Suprapubic skin (tissue), 4 donors: ENCODE measurements at regions not wholly inside any gene's neighbourhood (a gene's known extent, or its start where the extent isn't known, plus 50 kb on each side); places are given as distances from the start of the nearest gene placed in this dataset.
"Not testable (repeated sequence)": the region's sequence is repeated elsewhere in the genome, so short reads cannot be mapped to it uniquely, and the experiment has no call there.

Experiments used
- DNase-seq, 2 donors: peaks; one replicate each; pipeline ENCODE4 v3.0.0-alpha.2; 2019; ENCODE audit warnings: low spot score in 2 of 2
- H3K27ac ChIP-seq: fragments of 200-600 bp; sonication (generic); one replicate; pipeline ENCODE4 v1.5.1; 2019
- H3K27me3 ChIP-seq: fragments of 200-600 bp; sonication (generic); one replicate; pipeline ENCODE4 v1.5.1; 2019
- H3K36me3 ChIP-seq: fragments of 200-600 bp; sonication (generic); one replicate; pipeline ENCODE4 v1.5.1; 2019
- H3K4me1 ChIP-seq: fragments of 200-600 bp; sonication (generic); one replicate; pipeline ENCODE4 v1.5.1; 2019
- H3K4me3 ChIP-seq: fragments of 200-600 bp; sonication (generic); one replicate; pipeline ENCODE4 v1.5.1; 2019; ENCODE audit warnings: mild to moderate bottlenecking
- H3K9me3 ChIP-seq: fragments of 200-600 bp; sonication (generic); one replicate; pipeline ENCODE4 v1.5.1; 2019
- CTCF ChIP-seq, 2 donors: fragments of 200-600 bp in 1 of 2; fragments of 450-650 bp in 1 of 2; sonication (generic) in 1 of 2; IDR thresholded peaks; one replicate each; pipeline ENCODE4 v1.5.1; 2016 to 2019; ENCODE audit warnings: antibody characterized with exemption in 2 of 2, mild to moderate bottlenecking in 1 of 2, moderate library complexity in 1 of 2
- EP300 ChIP-seq: sonication (generic); formaldehyde crosslinking; IDR thresholded peaks from one replicate; pipeline ENCODE4 v1.6.1; 2017; ENCODE audit warnings: antibody characterized with exemption
- POLR2A ChIP-seq, 2 donors: fragments of 450-650 bp; IDR thresholded peaks; one replicate each; pipeline ENCODE4 v1.6.1; 2017; ENCODE audit warnings: antibody characterized with exemption in 2 of 2, mild to moderate bottlenecking in 2 of 2, moderate library complexity in 2 of 2
- POLR2AphosphoS5 ChIP-seq, 3 donors: sonication (generic); formaldehyde crosslinking; IDR thresholded peaks; one replicate each; pipeline ENCODE4 v1.6.1; 2017; ENCODE audit warnings: antibody characterized with exemption in 3 of 3
- WGBS: methylation state at CpG from one replicate; pipeline ENCODE4 v1.1.5; 2018; 5-methylcytosine and 5-hydroxymethylcytosine counted together

GRCh38 chr13:22893204-22893603 is 287.6 kb upstream of the SGCG start:
- no peak for DNase-seq
- Histone ChIP-seq H3K36me3 (no peaks in the 10 kb centered on the region), H3K27ac (no peak overlapping the region), H3K27me3 (no peaks in the 10 kb centered on the region), H3K4me3 (no peak overlapping the region), H3K9me3 (no peaks in the 10 kb centered on the region), H3K4me1 (no peaks in the 10 kb centered on the region)
- 50% methylated on average over 4 of the region's 4 CpGs for whole genome bisulfite sequencing
- TF ChIP-seq EP300 (no peak), CTCF (IDR thresholded peaks at IDR 0.05) (no peak), POLR2A (IDR thresholded peaks at IDR 0.05) (no peak), POLR2AphosphoS5 (IDR thresholded peaks at IDR 0.05) (no peak)

- 36% methylated on average over 2 of the region's 2 CpGs for WGBS
- no peak for DNase-seq
- no peaks in the 10 kb centered on the region for H3K9me3 ChIP-seq
- no peaks in the 10 kb centered on the region for H3K4me1 ChIP-seq
- H3K27ac ChIP-seq = no peak overlapping the region
- H3K27me3 ChIP-seq = no peaks in the 10 kb centered on the region
- H3K36me3 ChIP-seq = no peaks in the 10 kb centered on the region
- H3K4me3 ChIP-seq = no peak overlapping the region
- TF ChIP-seq POLR2AphosphoS5 (IDR thresholded peaks at IDR 0.05) (no peak), POLR2A (IDR thresholded peaks at IDR 0.05) (no peak), CTCF (IDR thresholded peaks at IDR 0.05) (no peak), EP300 (no peak)
Measured at GRCh38 chr13:22893777-22894176, 287.0 kb upstream of the SGCG start.

- no peak overlapping the region for H3K27ac ChIP-seq
- H3K27me3 ChIP-seq = no peaks in the 10 kb centered on the region
- 91% methylated on average over 39 of the region's 39 CpGs for WGBS
- TF ChIP-seq POLR2AphosphoS5 (IDR thresholded peaks at IDR 0.05) (no peak), CTCF (IDR thresholded peaks at IDR 0.05) (no peak), EP300 (no peak), POLR2A (IDR thresholded peaks at IDR 0.05) (no peak)
- no peaks in the 10 kb centered on the region for H3K4me1 ChIP-seq
- DNase-seq = no peak
- H3K36me3 ChIP-seq = no peaks in the 10 kb centered on the region
- H3K9me3 ChIP-seq = no peaks in the 10 kb centered on the region
- H3K4me3 ChIP-seq = no peak overlapping the region
Measured at GRCh38 chr13:22897571-22898314, 283.0 kb upstream of the SGCG start.

- not testable (repeated sequence) for H3K36me3 ChIP-seq, H3K4me3 ChIP-seq, H3K27me3 ChIP-seq, H3K4me1 ChIP-seq, DNase-seq, H3K27ac ChIP-seq, H3K9me3 ChIP-seq
- whole genome bisulfite sequencing = 89% methylated on average over 11 of the region's 28 CpGs
Measured at GRCh38 chr13:22900416-22900951, 280.3 kb upstream of the SGCG start.

GRCh38 chr13:22903301-22903700 is 277.5 kb upstream of the SGCG start:
- no peaks in the 10 kb centered on the region for H3K4me1 ChIP-seq
- H3K27me3 ChIP-seq = no peaks in the 10 kb centered on the region
- TF ChIP-seq EP300 = no peak
- TF ChIP-seq CTCF (IDR thresholded peaks at IDR 0.05) = no peak
- TF ChIP-seq POLR2AphosphoS5 (IDR thresholded peaks at IDR 0.05) = no peak
- TF ChIP-seq POLR2A (IDR thresholded peaks at IDR 0.05) = no peak
- no peak overlapping the region for H3K27ac ChIP-seq
- 85% methylated on average over 10 of the region's 10 CpGs for WGBS
- H3K4me3 ChIP-seq = no peak overlapping the region
- no peaks in the 10 kb centered on the region for H3K36me3 ChIP-seq
- no peak for DNase-seq
- no peaks in the 10 kb centered on the region for H3K9me3 ChIP-seq
